Activated CD8-positive, alpha-beta memory T cell treated with anti-CD3 and anti-CD28 coated beads, Interleukin-2, amount 10 ng/mL, durations not matched to agents 7 days and 5 days (primary cell): ENCODE measurements at regions not wholly inside any gene's neighbourhood (a gene's known extent, or its start where the extent isn't known, plus 50 kb on each side); places are given as distances from the start of the nearest gene placed in this dataset.
"Not testable (repeated sequence)": the region's sequence is repeated elsewhere in the genome, so short reads cannot be mapped to it uniquely, and the experiment has no call there.

ENCODE experiments used
- ATAC-seq: fragments of 150-1000 bp; cut with Tn5 transposase; one replicate; pipeline ENCODE4 v1.10.0; 2021; ENCODE audit warnings: moderate library complexity
- CTCF ChIA-PET: fragments of 350-600 bp; sonication (Branson Sonifier 250); formaldehyde crosslinking; loops from one replicate; lab custom pipeline; 2021; ENCODE audit warnings: antibody characterized with exemption; lab: Charles Lee
- DNase-seq: peaks from one replicate; pipeline ENCODE4 v3.0.0-alpha.2; 2020
- H3K27ac Mint-ChIP-seq: one replicate; pipeline ENCODE4 v1.8.0; 2021; ENCODE audit warnings: mild to moderate bottlenecking, mixed read lengths
- H3K27me3 Mint-ChIP-seq: one replicate; pipeline ENCODE4 v1.8.0; 2021; ENCODE audit warnings: mixed read lengths
- H3K36me3 Mint-ChIP-seq: one replicate; pipeline ENCODE4 v1.8.0; 2021; ENCODE audit warnings: mild to moderate bottlenecking, mixed read lengths
- H3K4me1 Mint-ChIP-seq: one replicate; pipeline ENCODE4 v1.8.0; 2021; ENCODE audit warnings: mixed read lengths
- H3K4me3 Mint-ChIP-seq: one replicate; pipeline ENCODE4 v1.8.0; 2021; ENCODE audit warnings: mild to moderate bottlenecking, moderate library complexity, mixed read lengths
- H3K9me3 Mint-ChIP-seq: one replicate; pipeline ENCODE4 v1.8.0; 2022; ENCODE audit warnings: low read depth, mixed read lengths

GRCh38 chr3:164723396-164723795 lies 354.9 kb downstream of the SI start:
- Mint-ChIP-seq H3K9me3 (peaks cover 4% of the 10 kb centered on the region), H3K27me3 (no peaks in the 10 kb centered on the region), H3K36me3 (no peaks in the 10 kb centered on the region), H3K27ac (no peak overlapping the region), H3K4me1 (no peaks in the 10 kb centered on the region), H3K4me3 (no peak overlapping the region)
- CTCF ChIA-PET: no interaction called here
- ATAC-seq: no peak
- no peak for DNase-seq

GRCh38 chr3:164702808-164703207 lies 375.5 kb downstream of the SI start:
- ATAC-seq, H3K9me3 Mint-ChIP-seq, H3K4me3 Mint-ChIP-seq, H3K27ac Mint-ChIP-seq, H3K4me1 Mint-ChIP-seq, H3K36me3 Mint-ChIP-seq, DNase-seq, CTCF ChIA-PET, H3K27me3 Mint-ChIP-seq: not testable (repeated sequence)

GRCh38 chr3:164687902-164688301 lies 390.4 kb downstream of the SI start:
- no peak overlapping the region for H3K27ac Mint-ChIP-seq
- no peak for DNase-seq
- H3K36me3 Mint-ChIP-seq: no peaks in the 10 kb centered on the region
- H3K4me1 Mint-ChIP-seq: no peaks in the 10 kb centered on the region
- CTCF ChIA-PET: no interaction called here
- H3K9me3 Mint-ChIP-seq: peaks cover 2% of the 10 kb centered on the region
- no peak overlapping the region for H3K4me3 Mint-ChIP-seq
- no peaks in the 10 kb centered on the region for H3K27me3 Mint-ChIP-seq
- ATAC-seq: no peak

GRCh38 chr3:164687211-164687610 lies 391.1 kb downstream of the SI start:
- Mint-ChIP-seq H3K9me3 (peaks cover 2% of the 10 kb centered on the region), H3K27me3 (no peaks in the 10 kb centered on the region), H3K4me3 (no peak overlapping the region), H3K4me1 (no peaks in the 10 kb centered on the region), H3K36me3 (no peaks in the 10 kb centered on the region), H3K27ac (no peak overlapping the region)
- CTCF ChIA-PET: no interaction called here
- no peak for ATAC-seq
- DNase-seq: no peak

- Mint-ChIP-seq H3K27ac (no peak overlapping the region), H3K27me3 (no peaks in the 10 kb centered on the region), H3K4me3 (no peak overlapping the region), H3K4me1 (no peaks in the 10 kb centered on the region), H3K9me3 (peaks cover 9% of the 10 kb centered on the region), H3K36me3 (no peaks in the 10 kb centered on the region)
- CTCF ChIA-PET: no interaction called here
- DNase-seq (no peak), ATAC-seq (no peak)
Measured at GRCh38 chr3:164683489-164683888, 394.8 kb downstream of the SI start.

- Mint-ChIP-seq H3K36me3 (no peaks in the 10 kb centered on the region), H3K4me1 (no peaks in the 10 kb centered on the region), H3K4me3 (no peak overlapping the region), H3K27ac (no peak overlapping the region), H3K9me3 (peaks cover 8% of the 10 kb centered on the region), H3K27me3 (no peaks in the 10 kb centered on the region)
- DNase-seq (no peak), ATAC-seq (no peak)
- CTCF ChIA-PET: no interaction called here
Measured at GRCh38 chr3:164679245-164679644, 399.1 kb downstream of the SI start.

GRCh38 chr3:164677317-164677716 lies 401.0 kb downstream of the SI start:
- CTCF ChIA-PET: no interaction called here
- DNase-seq (no peak), ATAC-seq (no peak)
- Mint-ChIP-seq H3K27ac (no peak overlapping the region), H3K4me1 (no peaks in the 10 kb centered on the region), H3K36me3 (no peaks in the 10 kb centered on the region), H3K9me3 (peaks cover 11% of the 10 kb centered on the region), H3K4me3 (no peak overlapping the region), H3K27me3 (no peaks in the 10 kb centered on the region)

GRCh38 chr3:164673738-164674137 lies 404.6 kb downstream of the SI start:
- CTCF ChIA-PET: no interaction called here
- H3K4me3 Mint-ChIP-seq: no peak overlapping the region
- ATAC-seq (no peak), DNase-seq (no peak)
- no peaks in the 10 kb centered on the region for H3K27me3 Mint-ChIP-seq
- no peaks in the 10 kb centered on the region for H3K36me3 Mint-ChIP-seq
- H3K9me3 Mint-ChIP-seq: peaks cover 11% of the 10 kb centered on the region
- H3K27ac Mint-ChIP-seq: no peak overlapping the region
- no peaks in the 10 kb centered on the region for H3K4me1 Mint-ChIP-seq

- DNase-seq (no peak), ATAC-seq (no peak)
- Mint-ChIP-seq H3K27ac (no peak overlapping the region), H3K9me3 (peaks cover 3% of the 10 kb centered on the region), H3K4me3 (no peak overlapping the region), H3K4me1 (no peaks in the 10 kb centered on the region), H3K27me3 (no peaks in the 10 kb centered on the region), H3K36me3 (no peaks in the 10 kb centered on the region)
- CTCF ChIA-PET: no interaction called here
Measured at GRCh38 chr3:164658125-164658524, 420.2 kb downstream of the SI start.

- H3K27ac Mint-ChIP-seq: no peak overlapping the region
- H3K9me3 Mint-ChIP-seq: peaks cover 3% of the 10 kb centered on the region
- no peaks in the 10 kb centered on the region for H3K4me1 Mint-ChIP-seq
- H3K27me3 Mint-ChIP-seq: no peaks in the 10 kb centered on the region
- ATAC-seq (no peak), DNase-seq (no peak)
- CTCF ChIA-PET: no interaction called here
- no peaks in the 10 kb centered on the region for H3K36me3 Mint-ChIP-seq
- no peak overlapping the region for H3K4me3 Mint-ChIP-seq
Measured at GRCh38 chr3:164657631-164658030, 420.7 kb downstream of the SI start.

- Mint-ChIP-seq H3K36me3 (no peaks in the 10 kb centered on the region), H3K4me3 (no peak overlapping the region), H3K4me1 (no peaks in the 10 kb centered on the region), H3K9me3 (peaks cover 3% of the 10 kb centered on the region), H3K27ac (no peak overlapping the region), H3K27me3 (no peaks in the 10 kb centered on the region)
- ATAC-seq (no peak), DNase-seq (no peak)
- CTCF ChIA-PET: no interaction called here
Measured at GRCh38 chr3:164655462-164655861, 422.8 kb downstream of the SI start.

- no peak overlapping the region for H3K27ac Mint-ChIP-seq
- no peaks in the 10 kb centered on the region for H3K36me3 Mint-ChIP-seq
- H3K9me3 Mint-ChIP-seq: peaks cover 2% of the 10 kb centered on the region
- no peak overlapping the region for H3K4me3 Mint-ChIP-seq
- ATAC-seq: no peak
- no peaks in the 10 kb centered on the region for H3K27me3 Mint-ChIP-seq
- CTCF ChIA-PET: no interaction called here
- DNase-seq: no peak
- no peaks in the 10 kb centered on the region for H3K4me1 Mint-ChIP-seq
Measured at GRCh38 chr3:164641071-164641470, 437.2 kb downstream of the SI start.

GRCh38 chr3:164640591-164640990 lies 437.7 kb downstream of the SI start:
- no peaks in the 10 kb centered on the region for H3K27me3 Mint-ChIP-seq
- CTCF ChIA-PET: no interaction called here
- ATAC-seq: no peak
- H3K4me1 Mint-ChIP-seq: no peaks in the 10 kb centered on the region
- no peak overlapping the region for H3K27ac Mint-ChIP-seq
- DNase-seq: no peak
- no peak overlapping the region for H3K4me3 Mint-ChIP-seq
- no peaks in the 10 kb centered on the region for H3K36me3 Mint-ChIP-seq
- H3K9me3 Mint-ChIP-seq: peaks cover 2% of the 10 kb centered on the region

- ATAC-seq (no peak), DNase-seq (no peak)
- H3K4me1 Mint-ChIP-seq: no peaks in the 10 kb centered on the region
- H3K27me3 Mint-ChIP-seq: no peaks in the 10 kb centered on the region
- CTCF ChIA-PET: no interaction called here
- H3K27ac Mint-ChIP-seq: no peak overlapping the region
- H3K36me3 Mint-ChIP-seq: no peaks in the 10 kb centered on the region
- H3K9me3 Mint-ChIP-seq: peaks cover 4% of the 10 kb centered on the region
- H3K4me3 Mint-ChIP-seq: no peak overlapping the region
Measured at GRCh38 chr3:164620956-164621355, 457.3 kb downstream of the SI start.

GRCh38 chr3:164620423-164620822 lies 457.9 kb downstream of the SI start:
- no peak overlapping the region for H3K4me3 Mint-ChIP-seq
- no peak overlapping the region for H3K27ac Mint-ChIP-seq
- no peak for DNase-seq
- H3K9me3 Mint-ChIP-seq: peaks cover 4% of the 10 kb centered on the region
- no peaks in the 10 kb centered on the region for H3K4me1 Mint-ChIP-seq
- no peak for ATAC-seq
- H3K36me3 Mint-ChIP-seq: no peaks in the 10 kb centered on the region
- CTCF ChIA-PET: no interaction called here
- no peaks in the 10 kb centered on the region for H3K27me3 Mint-ChIP-seq
